ENCODE measurements at regions not wholly inside any gene's neighbourhood (a gene's known extent, or its start where the extent isn't known, plus 50 kb on each side); places are given as distances from the start of the nearest gene placed in this dataset.

DNA sequence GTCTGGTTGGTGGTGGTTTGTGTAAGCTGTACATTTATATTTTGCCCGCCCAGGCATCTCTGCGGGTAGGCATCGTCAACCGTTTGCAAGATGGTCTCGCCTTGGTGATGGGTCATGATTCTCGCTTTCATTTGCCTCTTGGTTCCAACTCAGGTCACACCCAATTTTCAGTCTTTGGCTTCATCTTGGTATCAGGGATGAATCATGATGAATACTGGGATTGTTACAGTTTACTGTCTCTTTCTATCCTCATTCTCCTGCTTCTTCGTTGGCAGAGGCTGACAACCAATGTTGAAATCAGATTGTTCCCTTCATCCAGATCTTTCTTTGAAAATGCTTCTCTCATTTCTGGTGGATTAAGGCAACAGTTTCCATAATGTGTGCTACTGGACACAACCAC, 129.7 kb upstream of the KAZN start:
- no peak for TF ChIP-seq ZFX (IDR thresholded peaks at IDR 0.05)
- TF ChIP-seq, protein P1, sequence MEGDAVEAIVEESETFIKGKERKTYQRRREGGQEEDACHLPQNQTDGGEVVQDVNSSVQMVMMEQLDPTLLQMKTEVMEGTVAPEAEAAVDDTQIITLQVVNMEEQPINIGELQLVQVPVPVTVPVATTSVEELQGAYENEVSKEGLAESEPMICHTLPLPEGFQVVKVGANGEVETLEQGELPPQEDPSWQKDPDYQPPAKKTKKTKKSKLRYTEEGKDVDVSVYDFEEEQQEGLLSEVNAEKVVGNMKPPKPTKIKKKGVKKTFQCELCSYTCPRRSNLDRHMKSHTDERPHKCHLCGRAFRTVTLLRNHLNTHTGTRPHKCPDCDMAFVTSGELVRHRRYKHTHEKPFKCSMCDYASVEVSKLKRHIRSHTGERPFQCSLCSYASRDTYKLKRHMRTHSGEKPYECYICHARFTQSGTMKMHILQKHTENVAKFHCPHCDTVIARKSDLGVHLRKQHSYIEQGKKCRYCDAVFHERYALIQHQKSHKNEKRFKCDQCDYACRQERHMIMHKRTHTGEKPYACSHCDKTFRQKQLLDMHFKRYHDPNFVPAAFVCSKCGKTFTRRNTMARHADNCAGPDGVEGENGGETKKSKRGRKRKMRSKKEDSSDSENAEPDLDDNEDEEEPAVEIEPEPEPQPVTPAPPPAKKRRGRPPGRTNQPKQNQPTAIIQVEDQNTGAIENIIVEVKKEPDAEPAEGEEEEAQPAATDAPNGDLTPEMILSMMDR (conservative IDR thresholded peaks at IDR 0.05), result no peak
- H3K27ac ChIP-seq, result no peak overlapping the region

DNA sequence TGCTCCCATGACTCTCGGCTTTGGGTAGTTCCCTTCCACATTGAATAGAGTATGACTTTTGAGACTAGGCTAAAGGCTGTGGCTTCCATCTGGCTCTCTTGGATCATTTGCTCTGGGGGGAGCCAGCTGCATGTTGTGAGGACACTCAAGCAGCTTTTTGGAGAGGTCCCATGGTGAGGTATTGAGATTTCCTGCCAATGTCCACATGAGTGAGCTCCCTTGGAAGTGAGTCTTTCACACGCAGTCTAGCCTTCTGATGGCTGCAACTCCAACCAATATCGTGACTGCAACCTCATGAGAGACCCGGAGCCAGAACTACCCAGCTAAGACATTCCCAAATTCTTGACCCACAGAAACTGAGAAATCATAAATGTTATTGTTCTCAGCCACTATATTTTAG, 127.7 kb upstream of the KAZN start:
- no peak overlapping the region for H3K27ac ChIP-seq
- TF ChIP-seq ZFX (IDR thresholded peaks at IDR 0.05), result no peak
- TF ChIP-seq, protein P1 (conservative IDR thresholded peaks at IDR 0.05), result no peak

DNA sequence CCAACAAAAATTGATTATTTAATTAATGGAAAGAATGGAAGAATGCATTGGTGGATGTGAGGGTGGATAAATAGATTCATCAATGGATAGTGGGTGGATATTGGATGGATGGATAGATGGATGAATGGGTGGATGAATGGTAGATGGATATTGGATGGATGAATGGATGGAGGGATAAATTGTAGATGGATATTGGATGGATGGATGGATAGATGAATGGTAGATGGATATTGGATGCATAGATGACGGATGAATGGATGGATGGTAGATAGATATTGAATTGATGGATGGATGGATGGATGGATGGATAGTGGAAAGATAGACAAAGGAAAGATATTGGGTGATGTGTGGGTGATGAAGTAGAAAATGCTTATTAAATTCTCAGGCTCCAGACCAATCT, 123.6 kb upstream of the KAZN start:
- no peak for TF ChIP-seq ZFX (IDR thresholded peaks at IDR 0.05)
- TF ChIP-seq, protein P1 (conservative IDR thresholded peaks at IDR 0.05), result no peak
- H3K27ac ChIP-seq, result no peak overlapping the region

DNA sequence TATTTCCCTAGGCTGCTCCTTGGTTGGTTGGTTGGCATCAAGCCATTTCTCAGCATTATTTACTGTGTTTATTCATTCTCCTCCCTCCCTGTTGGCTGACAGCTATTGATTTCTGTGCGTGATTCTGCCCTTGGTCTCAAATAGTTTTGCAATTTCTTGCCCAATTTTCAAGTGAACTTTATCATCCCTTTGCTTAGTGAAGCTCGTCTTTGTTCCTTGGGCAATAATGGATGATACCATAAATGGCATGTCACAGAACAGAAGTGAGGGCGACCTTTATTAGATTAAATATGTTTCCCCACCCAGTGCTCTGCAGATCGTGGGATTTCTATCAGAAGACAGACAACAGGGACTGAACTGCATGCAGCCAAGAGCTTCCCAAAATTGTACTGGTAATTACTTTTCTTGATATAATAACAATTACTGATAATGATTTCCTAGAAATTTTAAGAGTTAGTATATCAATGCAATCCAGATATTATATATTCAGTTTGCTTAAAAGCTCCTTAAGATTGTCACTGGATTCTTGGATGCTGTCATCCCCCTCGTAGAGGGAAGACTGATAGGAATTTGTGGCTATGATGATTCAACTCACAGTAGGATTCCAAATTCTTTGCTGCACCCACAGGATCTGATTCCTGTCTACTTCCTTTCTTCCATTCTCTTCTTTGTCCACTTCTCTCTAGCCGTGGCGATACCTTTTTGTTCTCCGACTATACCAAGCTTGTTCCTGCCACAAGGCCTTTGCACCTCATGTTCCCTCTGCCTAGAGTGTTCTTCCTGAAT, 122.1 kb upstream of the KAZN start:
- no peak overlapping the region for H3K27ac ChIP-seq
- TF ChIP-seq, protein P1 (conservative IDR thresholded peaks at IDR 0.05), result no peak
- no peak for TF ChIP-seq ZFX (IDR thresholded peaks at IDR 0.05)

DNA sequence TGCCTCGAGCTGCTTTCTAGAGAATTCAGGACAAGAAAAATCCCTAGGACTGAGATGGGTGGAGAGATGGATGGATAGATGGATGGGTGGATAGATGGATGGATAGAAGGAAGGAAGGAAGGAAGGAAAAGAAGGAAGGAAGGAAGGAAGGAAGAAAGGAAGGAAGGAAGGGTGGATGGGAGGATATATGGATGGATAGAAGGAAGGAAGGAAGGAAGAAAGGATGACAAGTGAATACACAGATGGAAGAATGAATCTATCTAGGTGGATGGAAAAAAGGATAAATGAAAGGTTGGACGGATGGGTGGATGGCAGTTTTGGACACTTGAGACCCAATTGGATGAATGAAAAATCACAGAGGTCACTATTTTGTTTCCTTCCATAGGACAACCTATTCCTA, 120.4 kb upstream of the KAZN start:
- TF ChIP-seq, protein P1 (conservative IDR thresholded peaks at IDR 0.05), result no peak
- TF ChIP-seq ZFX (IDR thresholded peaks at IDR 0.05), result no peak
- H3K27ac ChIP-seq, result no peak overlapping the region

DNA sequence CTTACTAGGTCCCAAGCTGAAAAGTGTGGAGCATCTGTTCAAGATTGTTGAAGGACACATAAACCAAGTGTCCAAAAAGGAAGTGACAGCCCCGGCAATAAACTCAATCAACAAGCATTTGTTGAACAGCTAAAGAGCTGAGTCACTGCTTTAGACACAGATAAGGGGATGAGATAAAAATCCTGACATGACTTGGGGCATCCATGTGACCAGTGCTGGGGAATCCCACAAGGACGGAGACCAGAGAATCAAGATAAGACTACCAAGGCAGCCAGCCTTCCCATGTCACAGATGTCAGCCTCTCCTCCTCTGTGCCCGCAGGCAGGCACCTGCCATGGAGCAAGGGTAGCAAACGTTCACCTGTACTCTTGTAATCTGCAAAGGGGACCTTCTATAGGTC, 118.6 kb upstream of the KAZN start:
- no peak for TF ChIP-seq ZFX (IDR thresholded peaks at IDR 0.05)

GRCh38 chr1:14482784-14483450, 115.6 kb upstream of the KAZN start:
- TF ChIP-seq ZFX (IDR thresholded peaks at IDR 0.05), result no peak
- TF ChIP-seq, protein P1 (conservative IDR thresholded peaks at IDR 0.05), result no peak
- no peak overlapping the region for H3K27ac ChIP-seq

More for the DNA sequence above, 118.6 kb upstream of the KAZN start:
- H3K27ac ChIP-seq, result no peak overlapping the region

Measured in C4-2B (cell line).